IMR-90 (cell line): ENCODE measurements at regions not wholly inside any gene's neighbourhood (a gene's known extent, or its start where the extent isn't known, plus 50 kb on each side); places are given as distances from the start of the nearest gene placed in this dataset.

Experiments used
- ATAC-seq: fragments of 200-7000 bp; cut with Tn5 transposase; 2 replicates; pipeline ENCODE4 v1.9.1; 2020; ENCODE audit warnings: low read depth, mild to moderate bottlenecking, moderate library complexity
- BruUV-seq: library from RNA; stranded (reverse); fragments of 400-500 nt; replicated peaks from 2 replicates; lab custom pipeline; 2021; lab: Mats Ljungman, UMichigan
- CTCF ChIA-PET: fragments of 300-600 bp; formaldehyde crosslinking; extraction: SDS; loops from one replicate; lab custom pipeline; 2021; ENCODE audit warnings: antibody characterized with exemption; lab: Yijun Ruan, JAX
- POLR2A ChIA-PET: fragments of 300-600 bp; sonication (Branson Sonifier 250); formaldehyde crosslinking; loops from one replicate; lab custom pipeline; 2022; ENCODE audit warnings: antibody characterized with exemption; ENCODE audit not compliant: unreplicated experiment; lab: Charles Lee
- DNase-seq: peaks from one replicate; pipeline ENCODE4 v3.0.0; 2013
- H2AFZ ChIP-seq: replicated peaks from 2 replicates; pipeline ENCODE3; 2013; ENCODE audit warnings: low read length, mild to moderate bottlenecking; ENCODE audit not compliant: poor library complexity
- H2AK5ac ChIP-seq: 2 replicates; pipeline ENCODE4 v1.6.1; 2013; ENCODE audit warnings: low read depth, low read length, inconsistent platforms
- H2AK9ac ChIP-seq: replicated peaks from 2 replicates; pipeline ENCODE3; 2013; ENCODE audit warnings: mild to moderate bottlenecking, low read depth, low read length, moderate library complexity; ENCODE audit not compliant: poor library complexity
- H2BK120ac ChIP-seq: 2 replicates; pipeline ENCODE4 v1.6.1; 2013; ENCODE audit warnings: low read depth, low read length, inconsistent platforms
- H2BK15ac ChIP-seq: 3 replicates; pipeline ENCODE4 v1.6.1; 2013; ENCODE audit warnings: low read depth, low read length, inconsistent platforms
- H2BK20ac ChIP-seq: 2 replicates; pipeline ENCODE4 v1.6.1; 2013; ENCODE audit warnings: low read depth, mild to moderate bottlenecking, inconsistent platforms, low read length, moderate library complexity
- H2BK5ac ChIP-seq: 2 replicates; pipeline ENCODE4 v1.6.1; 2013; ENCODE audit warnings: mild to moderate bottlenecking, low read depth, low read length, inconsistent platforms; ENCODE audit not compliant: poor library complexity, severe bottlenecking
- H3K14ac ChIP-seq: replicated peaks from 2 replicates; pipeline ENCODE4 v1.6.1; 2013; ENCODE audit warnings: low read depth, low read length, inconsistent platforms
- H3K18ac ChIP-seq: 2 replicates; pipeline ENCODE4 v1.6.1; 2013; ENCODE audit warnings: low read depth, low read length, control low read depth
- H3K23ac ChIP-seq: 2 replicates; pipeline ENCODE4 v1.6.1; 2013; ENCODE audit warnings: low read depth, low read length, inconsistent platforms
- H3K27ac ChIP-seq: 2 replicates; pipeline ENCODE4 v1.5.1; 2013; ENCODE audit warnings: mild to moderate bottlenecking, control low read depth, low read length; ENCODE audit not compliant: insufficient read depth
- H3K27me3 ChIP-seq: 2 replicates; pipeline ENCODE4 v1.6.1; 2013; ENCODE audit warnings: low read length; ENCODE audit not compliant: control insufficient read depth, insufficient read depth
- H3K36me3 ChIP-seq: 2 replicates; pipeline ENCODE4 v1.6.1; 2013; ENCODE audit warnings: low read length, mixed read lengths; ENCODE audit not compliant: control insufficient read depth, insufficient read depth
- H3K4ac ChIP-seq: 2 replicates; pipeline ENCODE4 v1.6.1; 2013; ENCODE audit warnings: low read depth, low read length, inconsistent platforms
- H3K4me1 ChIP-seq: 2 replicates; pipeline ENCODE4 v1.6.1; 2013; ENCODE audit warnings: low read length, mixed read lengths; ENCODE audit not compliant: control insufficient read depth, insufficient read depth
- H3K4me2 ChIP-seq: 2 replicates; pipeline ENCODE4 v1.6.1; 2013; ENCODE audit warnings: low read depth, mild to moderate bottlenecking, control low read depth, low read length, moderate library complexity
- H3K4me3 ChIP-seq: 2 replicates; pipeline ENCODE4 v1.5.1; 2013; ENCODE audit warnings: low read depth, mild to moderate bottlenecking, control low read depth, low read length, moderate library complexity; ENCODE audit not compliant: insufficient read depth
- H3K56ac ChIP-seq: 2 replicates; pipeline ENCODE4 v1.6.1; 2013; ENCODE audit warnings: low read length, inconsistent platforms; ENCODE audit not compliant: insufficient read depth; ENCODE audit errors: extremely low read depth
- H3K79me1 ChIP-seq, 2 experiments: 2 replicates each; pipeline ENCODE4 v1.6.1; 2013; ENCODE audit warnings: low read length in 2 of 2, inconsistent platforms in 1 of 2, low read depth in 1 of 2
- H3K9ac ChIP-seq: 2 replicates; pipeline ENCODE4 v1.6.1; 2013; ENCODE audit warnings: low read depth, low read length, control low read depth
- H3K9me1 ChIP-seq: 2 replicates; pipeline ENCODE4 v1.6.1; 2013; ENCODE audit warnings: low read length, inconsistent platforms; ENCODE audit not compliant: insufficient read depth
- H3K9me3 ChIP-seq: 2 replicates; pipeline ENCODE4 v1.6.1; 2013; ENCODE audit warnings: low read length; ENCODE audit not compliant: control insufficient read depth, insufficient read depth
- H4K20me1 ChIP-seq: 2 replicates; pipeline ENCODE4 v1.6.1; 2013; ENCODE audit warnings: low read length, inconsistent platforms; ENCODE audit not compliant: insufficient read depth
- H4K5ac ChIP-seq: 2 replicates; pipeline ENCODE4 v1.6.1; 2013; ENCODE audit warnings: mild to moderate bottlenecking, low read depth, low read length, control low read depth
- H4K8ac ChIP-seq, 2 experiments: 2 replicates each; pipeline ENCODE4 v1.6.1; 2013; ENCODE audit warnings: low read depth in 2 of 2, low read length in 2 of 2, control low read depth in 1 of 2, inconsistent platforms in 1 of 2
- H4K91ac ChIP-seq: 2 replicates; pipeline ENCODE4 v1.6.1; 2013; ENCODE audit warnings: low read depth, low read length, inconsistent platforms; ENCODE audit not compliant: insufficient read depth
- BHLHE40 ChIP-seq: fragments of 150-350 bp; IDR thresholded peaks from 2 replicates; pipeline ENCODE4 v1.6.1; 2016; ENCODE audit warnings: mild to moderate bottlenecking, low read depth, low read length
- CHD1 ChIP-seq: IDR thresholded peaks from 2 replicates; pipeline ENCODE4 v1.6.1; 2012; ENCODE audit warnings: low read depth, low read length, improper control_type of control experiment
- WGBS, 2 experiments: methylation state at CpG; one replicate each; pipeline versions ENCODE4 v1.1.5 to v1.1.7; 2013; ENCODE audit warnings: missing lambda C conversion rate in 2 of 2; ENCODE audit not compliant: insufficient read length in 1 of 2; ENCODE audit errors: extremely low coverage in 2 of 2; 5-methylcytosine and 5-hydroxymethylcytosine counted together
- dilution Hi-C: fragments of 300-500 bp; cut with HindIII; formaldehyde crosslinking; loops from one replicate; pipeline ENCODE4 v1.14.3; 2018; ENCODE audit warnings: low sequenced_read_pairs; ENCODE audit not compliant: unreplicated experiment
- in situ Hi-C: fragments of 300-500 bp; cut with MboI; formaldehyde crosslinking; loops from 3 replicates; pipeline ENCODE4 v1.14.3; 2019; ENCODE audit warnings: low sequenced_read_pairs, inconsistent platforms, mixed read lengths
- intact Hi-C: fragments of 100-400 bp; cut with micrococcal nuclease; formaldehyde crosslinking; loops from 2 replicates; pipeline ENCODE4 v1.10.0; 2022
- TF ChIP-seq, protein P1 (sequence below): fragments of 150-350 bp; IDR thresholded peaks from 2 replicates; pipeline ENCODE4 v1.6.1; 2017; ENCODE audit warnings: mild to moderate bottlenecking, antibody characterized with exemption, low read length, low read depth

DNA sequence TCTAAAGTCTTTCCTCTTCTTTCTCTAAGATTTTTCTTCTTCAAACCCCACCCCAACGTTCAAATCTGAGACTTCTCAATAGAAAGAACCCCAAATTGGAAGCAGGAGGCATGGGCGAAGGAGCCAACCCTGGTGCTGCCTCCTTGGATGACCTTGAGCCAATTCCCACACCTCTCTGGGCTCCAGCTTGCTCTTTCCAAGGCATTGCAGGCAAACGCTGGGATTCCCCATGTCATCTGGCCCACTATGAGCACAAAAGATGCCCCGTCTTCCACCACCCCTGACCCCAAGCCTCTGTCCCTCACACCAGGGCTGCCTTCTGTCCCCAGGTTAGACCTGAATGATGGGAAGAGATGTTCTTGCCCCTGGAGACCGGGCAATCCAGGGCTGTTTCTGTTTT lies 57.0 kb downstream of the TTC32 start:
- ATAC-seq = no peak
- BruUV-seq = no TSS peak
- Histone ChIP-seq H3K36me3 (no peaks in the 10 kb centered on the region), H3K23ac (no peak overlapping the region), H3K79me1 (no peaks in the 10 kb centered on the region), H3K14ac (no peak overlapping the region), H3K4me1 (no peaks in the 10 kb centered on the region), H2BK5ac (no peak overlapping the region), H3K4ac (no peak overlapping the region), H4K8ac (no peak overlapping the region), H3K27me3 (peaks cover 19% of the 10 kb centered on the region), H2AFZ (no peak overlapping the region), H2BK15ac (no peak overlapping the region), H3K27ac (no peak overlapping the region), H4K5ac (no peak overlapping the region), H4K91ac (no peak overlapping the region), H3K18ac (no peak overlapping the region), H3K4me2 (no peak overlapping the region), H3K9me3 (no peaks in the 10 kb centered on the region; the same call in 1 of the 2 replicates), H2BK20ac (no peak overlapping the region), H2AK5ac (no peak overlapping the region), H2BK120ac (no peak overlapping the region), H3K56ac (no peak overlapping the region), H3K9ac (no peak overlapping the region), H3K9me1 (no peaks in the 10 kb centered on the region), H2AK9ac (no peak overlapping the region), H3K4me3 (no peak overlapping the region), H4K20me1 (no peaks in the 10 kb centered on the region)
- in situ Hi-C loops (no loop called here), dilution Hi-C loops (no loop called here), intact Hi-C loops (no loop called here)
- ChIA-PET CTCF (no interaction called here), POLR2A (no interaction called here)
- no CpG with 5 or more reads among the region's 5 CpGs for WGBS, 2 experiments
- TF ChIP-seq BHLHE40 (no peak), CHD1 (no peak)
- TF ChIP-seq, protein P1, sequence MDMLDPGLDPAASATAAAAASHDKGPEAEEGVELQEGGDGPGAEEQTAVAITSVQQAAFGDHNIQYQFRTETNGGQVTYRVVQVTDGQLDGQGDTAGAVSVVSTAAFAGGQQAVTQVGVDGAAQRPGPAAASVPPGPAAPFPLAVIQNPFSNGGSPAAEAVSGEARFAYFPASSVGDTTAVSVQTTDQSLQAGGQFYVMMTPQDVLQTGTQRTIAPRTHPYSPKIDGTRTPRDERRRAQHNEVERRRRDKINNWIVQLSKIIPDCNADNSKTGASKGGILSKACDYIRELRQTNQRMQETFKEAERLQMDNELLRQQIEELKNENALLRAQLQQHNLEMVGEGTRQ = no peak
- DNase-seq = no peak
